CD4-positive, alpha-beta memory T cell (primary cell): ENCODE measurements at regions not wholly inside any gene's neighbourhood (a gene's known extent, or its start where the extent isn't known, plus 50 kb on each side); places are given as distances from the start of the nearest gene placed in this dataset.

Experiments
- CTCF ChIA-PET: fragments of 350-600 bp; sonication (Branson Sonifier 250); formaldehyde crosslinking; loops from one replicate; lab custom pipeline; 2021; ENCODE audit warnings: inconsistent platforms; ENCODE audit not compliant: partially characterized antibody; lab: Charles Lee
- POLR2A ChIA-PET: fragments of 350-600 bp; sonication (Branson Sonifier 250); formaldehyde crosslinking; loops from one replicate; lab custom pipeline; 2021; ENCODE audit not compliant: partially characterized antibody; lab: Charles Lee
- DNase-seq, 5 donors: peaks; one replicate each; pipeline versions ENCODE4 v3.0.0 to v3.0.0-alpha.2; 2020 to 2022; ENCODE audit warnings: mixed read lengths in 1 of 5
- H3K27ac ChIP-seq: one replicate; pipeline ENCODE4 v1.7.0; 2013; ENCODE audit warnings: low read depth, low read length
- H3K27me3 ChIP-seq: 2 replicates; pipeline ENCODE4 v1.7.0; 2013; ENCODE audit warnings: mild to moderate bottlenecking, low read length, moderate library complexity; ENCODE audit not compliant: insufficient read depth
- H3K36me3 ChIP-seq: 2 replicates; pipeline ENCODE4 v1.7.0; 2013; ENCODE audit warnings: mild to moderate bottlenecking, low read length, moderate library complexity; ENCODE audit not compliant: insufficient read depth
- H3K4me1 ChIP-seq: 2 replicates; pipeline ENCODE4 v1.7.0; 2013; ENCODE audit warnings: mild to moderate bottlenecking, low read length, moderate library complexity; ENCODE audit not compliant: insufficient read depth
- H3K4me3 ChIP-seq, 2 donors: one replicate each; pipeline ENCODE4 v1.7.0; 2013; ENCODE audit warnings: low read length in 2 of 2, mild to moderate bottlenecking in 1 of 2
- H3K9me3 ChIP-seq, 2 donors: one replicate each; pipeline ENCODE4 v1.7.0; 2013; ENCODE audit warnings: low read length in 2 of 2, control low read depth in 1 of 2; ENCODE audit not compliant: control insufficient read depth in 1 of 2
- H3K27ac Mint-ChIP-seq, 7 donors: one replicate each; pipeline ENCODE4 v1.8.0; 2020 to 2021; ENCODE audit warnings: mixed read lengths in 7 of 7, mild to moderate bottlenecking in 6 of 7, inconsistent platforms in 3 of 7, moderate library complexity in 3 of 7
- H3K27me3 Mint-ChIP-seq, 2 donors: one replicate each; pipeline ENCODE4 v1.8.0; 2020 to 2021; ENCODE audit warnings: mixed read lengths in 2 of 2
- H3K36me3 Mint-ChIP-seq, 2 donors: one replicate each; pipeline ENCODE4 v1.8.0; 2020 to 2021; ENCODE audit warnings: mixed read lengths in 2 of 2, inconsistent platforms in 1 of 2, mild to moderate bottlenecking in 1 of 2
- H3K4me1 Mint-ChIP-seq, 4 donors: one replicate each; pipeline ENCODE4 v1.8.0; 2020 to 2021; ENCODE audit warnings: mixed read lengths in 4 of 4, mild to moderate bottlenecking in 1 of 4
- H3K4me3 Mint-ChIP-seq, 8 donors: one replicate each; pipeline ENCODE4 v1.8.0; 2020 to 2021; ENCODE audit warnings: mixed read lengths in 8 of 8, mild to moderate bottlenecking in 7 of 8, moderate library complexity in 6 of 8, inconsistent platforms in 3 of 8
- H3K9me3 Mint-ChIP-seq, 8 donors: one replicate each; pipeline ENCODE4 v1.8.0; 2020 to 2021; ENCODE audit warnings: mixed read lengths in 8 of 8, mild to moderate bottlenecking in 5 of 8, inconsistent platforms in 3 of 8, moderate library complexity in 1 of 8
- intact Hi-C: fragments of 100-400 bp; cut with micrococcal nuclease; formaldehyde crosslinking; loops from one replicate; pipeline ENCODE4 v1.15.1; 2023

GRCh38 chr1:59195151-59195550 is 101.7 kb upstream of the FGGY start:
- CTCF ChIA-PET, result no interaction called here
- peaks cover 2 to 7% of the 10 kb centered on the region in 2 donors for H3K27me3 Mint-ChIP-seq
- no peak overlapping the region for H3K27ac Mint-ChIP-seq
- H3K4me3 ChIP-seq, result no peak overlapping the region
- H3K27me3 ChIP-seq, result no peaks in the 10 kb centered on the region
- H3K36me3 Mint-ChIP-seq, result no peaks in the 10 kb centered on the region
- no peaks in the 10 kb centered on the region for H3K4me1 Mint-ChIP-seq
- no peak for DNase-seq
- peaks cover 0 to 8% (median 2%) of the 10 kb centered on the region in 8 donors for H3K9me3 Mint-ChIP-seq
- no peak overlapping the region for H3K4me3 Mint-ChIP-seq
- H3K27ac ChIP-seq, result no peak overlapping the region
- H3K36me3 ChIP-seq, result no peaks in the 10 kb centered on the region
- no peaks in the 10 kb centered on the region for H3K4me1 ChIP-seq
- no peaks in the 10 kb centered on the region for H3K9me3 ChIP-seq
- POLR2A ChIA-PET, result no interaction called here
- intact Hi-C loops, result no loop called here

DNA sequence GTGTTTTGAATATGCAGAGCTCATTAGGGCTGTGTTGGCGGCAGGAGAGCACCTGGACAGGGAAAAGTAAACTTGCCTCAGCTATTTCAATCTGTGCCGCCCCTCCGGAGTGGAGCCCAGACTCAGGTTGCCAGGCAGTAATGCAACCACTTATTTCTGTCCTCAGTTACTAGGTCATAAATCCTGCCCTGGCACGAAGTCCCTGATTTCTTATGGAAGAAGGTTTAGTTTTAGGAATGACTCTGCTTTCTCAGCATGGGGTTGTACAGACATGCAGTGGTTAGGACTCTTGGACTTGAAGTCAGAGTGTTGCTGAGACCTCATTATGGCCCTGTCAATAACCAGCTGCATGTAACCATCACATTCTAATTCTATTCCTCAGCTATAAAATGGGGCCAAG is 98.3 kb upstream of the FGGY start:
- intact Hi-C loops, result no loop called here
- Histone ChIP-seq H3K4me1 (no peaks in the 10 kb centered on the region), H3K4me3 (no peak overlapping the region), H3K27ac (no peak overlapping the region), H3K36me3 (no peaks in the 10 kb centered on the region), H3K9me3 (no peaks in the 10 kb centered on the region), H3K27me3 (no peaks in the 10 kb centered on the region)
- peaks cover 0 to 8% (median 2%) of the 10 kb centered on the region in 8 donors for H3K9me3 Mint-ChIP-seq
- H3K27ac Mint-ChIP-seq, result no peak overlapping the region
- no peaks in the 10 kb centered on the region for H3K4me1 Mint-ChIP-seq
- H3K27me3 Mint-ChIP-seq, result peaks cover 6 to 10% of the 10 kb centered on the region in 2 donors
- DNase-seq, result no peak
- H3K36me3 Mint-ChIP-seq, result no peaks in the 10 kb centered on the region
- CTCF ChIA-PET, result no interaction called here
- POLR2A ChIA-PET, result no interaction called here
- no peak overlapping the region for H3K4me3 Mint-ChIP-seq

- H3K27me3 Mint-ChIP-seq, result peaks cover 6 to 10% of the 10 kb centered on the region in 2 donors
- ChIA-PET CTCF (no interaction called here), POLR2A (no interaction called here)
- no peak for DNase-seq
- no peak overlapping the region for H3K4me3 ChIP-seq
- no peak overlapping the region for H3K27ac ChIP-seq
- no peaks in the 10 kb centered on the region for H3K4me1 Mint-ChIP-seq
- intact Hi-C loops, result no loop called here
- no peak overlapping the region for H3K4me3 Mint-ChIP-seq
- no peak overlapping the region for H3K27ac Mint-ChIP-seq
- H3K36me3 Mint-ChIP-seq, result no peaks in the 10 kb centered on the region
- H3K27me3 ChIP-seq, result no peaks in the 10 kb centered on the region
- H3K9me3 Mint-ChIP-seq, result peaks cover 0 to 3% (median 2%) of the 10 kb centered on the region in 8 donors
- no peaks in the 10 kb centered on the region for H3K36me3 ChIP-seq
- no peaks in the 10 kb centered on the region for H3K4me1 ChIP-seq
- no peaks in the 10 kb centered on the region for H3K9me3 ChIP-seq
Measured at GRCh38 chr1:59199147-59199546, 97.7 kb upstream of the FGGY start.

- Mint-ChIP-seq H3K9me3 (peaks cover 0 to 6% (median 3%) of the 10 kb centered on the region in 8 donors), H3K4me3 (no peak overlapping the region), H3K36me3 (no peaks in the 10 kb centered on the region), H3K4me1 (no peaks in the 10 kb centered on the region), H3K27me3 (peaks cover 6 to 11% of the 10 kb centered on the region in 2 donors), H3K27ac (no peak overlapping the region)
- POLR2A ChIA-PET, result no interaction called here
- Histone ChIP-seq H3K27ac (no peak overlapping the region), H3K4me3 (no peak overlapping the region), H3K4me1 (no peaks in the 10 kb centered on the region), H3K27me3 (no peaks in the 10 kb centered on the region), H3K36me3 (no peaks in the 10 kb centered on the region), H3K9me3 (no peaks in the 10 kb centered on the region)
- CTCF ChIA-PET, result no interaction called here
- DNase-seq, result no peak
- intact Hi-C loops, result no loop called here
Measured at GRCh38 chr1:59199719-59200376, 97.0 kb upstream of the FGGY start.

- H3K9me3 Mint-ChIP-seq, result peaks cover 0 to 8% (median 5%) of the 10 kb centered on the region in 8 donors
- intact Hi-C loops, result no loop called here
- ChIA-PET POLR2A (no interaction called here), CTCF (no interaction called here)
- no peak for DNase-seq
- H3K4me3 Mint-ChIP-seq, result no peak overlapping the region
- no peak overlapping the region for H3K4me3 ChIP-seq
- no peaks in the 10 kb centered on the region for H3K27me3 ChIP-seq
- no peak overlapping the region for H3K27ac ChIP-seq
- H3K36me3 ChIP-seq, result no peaks in the 10 kb centered on the region
- H3K9me3 ChIP-seq, result no peaks in the 10 kb centered on the region
- H3K4me1 ChIP-seq, result no peaks in the 10 kb centered on the region
- H3K27ac Mint-ChIP-seq, result no peak overlapping the region
- no peaks in the 10 kb centered on the region for H3K36me3 Mint-ChIP-seq
- no peaks in the 10 kb centered on the region for H3K4me1 Mint-ChIP-seq
- peaks cover 4 to 10% of the 10 kb centered on the region in 2 donors for H3K27me3 Mint-ChIP-seq
Measured at GRCh38 chr1:59201341-59201740, 95.6 kb upstream of the FGGY start.

DNA sequence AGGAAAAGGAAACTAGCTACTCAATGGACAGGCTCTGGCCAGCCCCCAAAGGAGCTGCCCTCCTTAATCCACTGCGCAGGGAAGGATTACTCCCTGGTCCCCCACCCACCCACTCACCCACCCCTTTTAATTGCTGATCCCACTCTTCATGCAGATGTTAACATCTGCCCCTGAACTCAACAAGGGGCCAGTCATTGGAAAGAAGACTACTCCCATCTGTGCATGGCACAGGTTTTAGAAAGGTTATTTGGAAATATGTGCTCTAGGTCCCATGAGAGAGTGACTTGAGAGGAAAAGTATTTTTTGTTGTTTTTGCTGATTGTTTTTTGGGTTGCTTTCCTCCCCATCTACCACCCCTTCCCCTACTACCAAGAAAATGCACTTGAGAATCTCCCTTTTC is 94.4 kb upstream of the FGGY start:
- Mint-ChIP-seq H3K36me3 (no peaks in the 10 kb centered on the region), H3K4me1 (peaks cover 0 to 1% (median 0%) of the 10 kb centered on the region in 4 donors), H3K9me3 (peaks cover 0 to 8% (median 5%) of the 10 kb centered on the region in 8 donors), H3K27me3 (peaks cover 4 to 6% of the 10 kb centered on the region in 2 donors), H3K4me3 (no peak overlapping the region), H3K27ac (no peak overlapping the region)
- ChIA-PET POLR2A (no interaction called here), CTCF (no interaction called here)
- intact Hi-C loops, result no loop called here
- Histone ChIP-seq H3K27me3 (no peaks in the 10 kb centered on the region), H3K36me3 (no peaks in the 10 kb centered on the region), H3K4me1 (no peaks in the 10 kb centered on the region), H3K9me3 (no peaks in the 10 kb centered on the region), H3K4me3 (no peak overlapping the region), H3K27ac (no peak overlapping the region)
- DNase-seq, result no peak

DNA sequence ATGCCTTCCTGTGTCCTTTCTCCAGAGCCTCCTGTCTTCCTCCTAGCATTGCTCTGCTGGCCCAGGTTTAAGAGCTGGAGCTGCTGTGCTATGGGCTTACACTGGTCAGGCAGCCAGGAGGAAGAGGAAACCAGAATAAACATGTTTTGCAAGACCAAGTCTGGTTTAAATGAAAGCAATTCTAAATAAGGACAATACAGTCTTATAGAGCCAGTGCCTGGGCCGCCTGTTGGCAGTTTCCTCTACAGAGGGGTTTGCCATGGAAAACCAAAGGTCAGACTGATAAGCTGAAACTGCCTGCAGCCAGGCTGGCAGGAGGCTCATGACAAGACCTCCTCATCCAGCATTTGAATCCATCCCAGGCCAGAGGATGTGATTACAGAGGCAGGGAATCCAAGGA is 92.9 kb upstream of the FGGY start:
- intact Hi-C loops, result no loop called here
- Histone ChIP-seq H3K27ac (no peak overlapping the region), H3K4me3 (no peak overlapping the region), H3K27me3 (no peaks in the 10 kb centered on the region), H3K4me1 (no peaks in the 10 kb centered on the region), H3K9me3 (no peaks in the 10 kb centered on the region), H3K36me3 (no peaks in the 10 kb centered on the region)
- Mint-ChIP-seq H3K9me3 (peaks cover 0 to 13% (median 7%) of the 10 kb centered on the region in 8 donors), H3K4me1 (peaks cover 0 to 1% (median 0%) of the 10 kb centered on the region in 4 donors), H3K4me3 (no peak overlapping the region), H3K36me3 (no peaks in the 10 kb centered on the region), H3K27ac (no peak overlapping the region), H3K27me3 (peaks cover 4 to 6% of the 10 kb centered on the region in 2 donors)
- ChIA-PET POLR2A (no interaction called here), CTCF (no interaction called here)
- DNase-seq, result no peak
